HG02623 (cell line): ENCODE measurements at regions not wholly inside any gene's neighbourhood (a gene's known extent, or its start where the extent isn't known, plus 50 kb on each side); places are given as distances from the start of the nearest gene placed in this dataset.

Experiments
- ATAC-seq: cut with Tn5 transposase; IDR thresholded peaks from one replicate; pipeline ENCODE4 v1.9.1; 2021; ENCODE audit warnings: moderate library complexity; ENCODE audit not compliant: unreplicated experiment

DNA sequence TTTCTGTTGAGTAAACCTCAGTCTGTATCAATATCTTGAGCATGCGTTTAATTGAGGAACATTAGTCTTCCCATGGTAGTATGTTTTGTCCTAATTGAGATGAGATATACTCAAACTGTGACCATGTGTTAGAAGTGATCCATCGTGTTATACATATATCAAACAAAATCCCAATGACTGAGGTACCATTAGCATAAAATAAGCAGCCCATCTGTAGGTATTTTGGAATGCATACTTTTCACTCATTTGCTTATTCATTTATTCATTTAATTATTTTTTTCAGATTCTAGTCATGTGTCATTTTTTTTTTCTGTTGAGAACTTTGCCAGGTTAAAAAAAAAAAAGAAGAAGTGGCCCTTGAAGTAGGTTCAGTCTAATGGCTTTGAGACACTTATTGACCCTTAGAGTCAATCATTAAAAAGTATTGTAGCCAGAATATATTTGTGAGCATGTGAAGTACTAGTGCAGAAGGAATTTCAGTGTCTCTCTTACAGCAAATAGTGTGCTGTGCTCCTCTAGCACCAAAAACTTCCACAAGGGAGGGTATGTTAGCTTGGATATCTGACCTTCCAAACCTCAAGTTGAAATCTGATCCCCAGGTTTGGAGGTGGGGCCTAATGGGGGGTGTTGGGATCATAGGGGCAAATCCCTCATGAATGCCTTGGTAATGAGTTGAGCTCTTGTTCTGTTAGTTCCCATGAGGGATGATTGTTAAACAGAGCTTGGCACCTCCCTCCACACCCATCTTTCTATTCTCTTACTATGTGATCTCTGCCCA is 130.8 kb upstream of the NPY2R start:
- ATAC-seq: no peak

- ATAC-seq: no peak
Observed at GRCh38 chr4:155079871-155080270, 128.6 kb upstream of the NPY2R start.

- ATAC-seq: no peak
Observed at GRCh38 chr4:155081222-155081621, 127.2 kb upstream of the NPY2R start.

- ATAC-seq: no peak
Observed at GRCh38 chr4:155085843-155086530, 122.4 kb upstream of the NPY2R start.

GRCh38 chr4:155094201-155094820 is 114.1 kb upstream of the NPY2R start:
- no peak for ATAC-seq

DNA sequence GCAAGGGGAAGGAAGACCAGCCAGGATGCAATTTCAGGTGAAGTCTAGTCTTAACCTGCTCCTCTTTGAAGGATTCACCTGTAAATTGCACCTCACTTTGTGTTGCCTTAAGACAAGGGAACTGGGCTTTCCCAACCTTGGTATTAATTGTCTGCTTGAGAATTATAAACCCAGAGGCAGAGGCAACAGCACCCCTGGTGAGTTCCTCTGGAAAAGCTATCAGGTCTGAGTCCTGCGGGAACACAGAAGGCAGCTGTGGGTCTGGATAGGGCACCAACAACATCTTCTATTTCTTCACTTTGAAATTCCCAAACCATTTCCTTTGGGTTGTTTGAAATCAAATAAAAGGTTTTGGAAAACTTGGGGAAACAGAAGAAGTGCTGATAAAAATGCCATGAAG is 109.2 kb upstream of the NPY2R start:
- no peak for ATAC-seq

- no peak for ATAC-seq
Observed at GRCh38 chr4:155106629-155107028, 101.8 kb upstream of the NPY2R start.

DNA sequence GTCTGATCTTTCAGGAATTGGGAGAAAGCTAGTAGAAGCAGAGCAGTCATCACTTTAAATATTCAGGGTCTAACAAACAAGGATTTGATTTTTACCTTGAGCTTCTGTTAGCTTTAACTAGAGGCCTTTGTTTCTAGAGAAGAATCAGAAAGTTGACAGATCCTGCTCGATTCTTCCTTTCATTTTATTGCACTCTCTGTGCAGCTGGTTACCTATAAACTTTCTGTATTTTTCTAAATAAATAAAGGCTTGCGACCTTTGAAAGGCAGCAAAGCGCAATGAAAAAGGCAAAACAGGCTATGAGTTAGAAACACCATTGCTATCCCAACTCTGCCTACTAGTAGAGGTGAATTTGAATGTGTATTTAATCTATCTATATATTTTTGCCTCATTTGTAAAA is 101.4 kb upstream of the NPY2R start:
- ATAC-seq: no peak

DNA sequence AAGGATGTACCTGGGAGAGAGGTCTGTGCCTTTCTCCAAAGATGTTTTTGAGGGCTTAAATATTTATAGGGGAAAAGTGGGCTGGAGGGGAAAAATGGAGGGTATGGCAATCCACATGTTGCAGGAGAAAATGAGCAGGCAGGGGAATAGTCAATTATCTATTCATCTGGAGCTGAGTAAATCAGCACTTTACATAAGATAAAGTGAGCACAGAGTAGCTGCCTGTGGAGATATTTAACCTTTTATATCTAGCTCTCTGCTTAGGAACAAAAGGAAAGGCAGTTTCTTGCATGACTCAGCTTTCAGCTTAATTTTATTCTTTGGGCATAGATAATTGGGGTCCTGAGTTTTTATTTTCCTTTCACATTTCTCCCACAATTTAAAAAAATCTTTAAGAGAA is 93.6 kb upstream of the NPY2R start:
- no peak for ATAC-seq

DNA sequence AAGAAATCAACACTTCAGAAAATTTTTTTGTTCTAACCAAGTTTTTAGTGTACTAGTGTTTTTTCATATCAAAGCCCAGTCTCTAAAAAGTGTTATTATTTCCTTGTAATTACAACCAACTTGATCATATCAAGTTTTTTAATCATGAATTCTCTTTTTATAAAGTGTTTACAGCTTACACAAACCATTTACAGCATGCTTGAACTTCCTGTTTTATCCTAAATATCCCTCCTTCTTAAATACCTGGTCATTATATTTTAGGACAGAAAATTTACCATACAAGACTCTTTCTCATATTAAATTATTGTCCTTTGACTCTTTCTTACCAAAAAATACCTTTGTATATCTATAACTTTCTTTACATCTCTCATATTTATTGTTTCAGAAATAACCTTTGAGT is 89.4 kb upstream of the NPY2R start:
- ATAC-seq: no peak

GRCh38 chr4:155120536-155120935 is 87.9 kb upstream of the NPY2R start:
- ATAC-seq: no peak

DNA sequence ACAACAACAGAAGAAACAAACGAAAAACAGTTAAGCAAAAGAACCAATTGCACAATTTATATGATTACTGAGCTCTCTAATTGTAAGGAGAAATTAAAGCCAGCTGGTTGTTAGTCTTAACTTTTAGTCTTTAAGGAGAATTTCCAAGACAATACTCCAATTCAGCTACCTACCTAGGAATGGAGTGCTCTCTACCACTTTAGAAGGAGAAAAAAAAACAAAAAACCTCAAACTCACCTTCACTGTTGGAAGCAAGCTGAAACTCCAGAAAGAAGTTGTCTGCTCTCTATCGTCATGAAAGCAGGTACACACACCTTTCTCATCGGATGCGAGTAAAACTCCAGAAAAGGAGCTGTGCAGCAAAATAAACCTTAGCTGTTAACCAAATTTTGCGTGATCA is 86.1 kb upstream of the NPY2R start:
- no peak for ATAC-seq

DNA sequence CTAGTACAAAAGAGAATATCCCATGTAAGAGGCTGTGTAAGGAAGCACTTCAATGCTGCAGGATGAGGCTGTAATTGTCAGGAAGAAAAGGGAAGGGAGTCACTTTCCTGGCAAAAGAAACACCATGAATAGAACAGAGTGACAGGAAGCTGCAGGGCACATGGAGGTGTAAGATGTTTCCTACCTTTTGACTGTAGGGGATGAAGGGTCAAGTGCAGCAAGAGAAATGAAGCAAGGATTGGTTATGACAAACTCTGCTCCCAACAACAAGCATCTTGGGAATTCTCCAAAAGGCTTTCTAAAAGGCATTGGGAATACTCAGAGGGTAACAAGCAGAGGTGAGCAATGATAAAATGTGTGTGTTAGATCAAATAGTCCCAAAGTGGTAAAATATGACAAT is 74.3 kb upstream of the NPY2R start:
- ATAC-seq: no peak

GRCh38 chr4:155140889-155141288 is 67.5 kb upstream of the NPY2R start:
- ATAC-seq: no peak

GRCh38 chr4:155143512-155143911 is 64.9 kb upstream of the NPY2R start:
- no peak for ATAC-seq
